Left lung (tissue), 4 donors: ENCODE measurements at regions not wholly inside any gene's neighbourhood (a gene's known extent, or its start where the extent isn't known, plus 50 kb on each side); places are given as distances from the start of the nearest gene placed in this dataset.
A peak's percentile ranks its signal among the peaks of the same experiment; 100 is the strongest.

Experiments used
- ATAC-seq: fragments of 200-7000 bp; cut with Tn5 transposase; one replicate; pipeline ENCODE4 v1.9.1; 2020; ENCODE audit warnings: moderate library complexity
- DNase-seq, 4 donors: peaks; one replicate each; pipeline ENCODE4 v3.0.0-alpha.2; 2013 to 2020
- H3K27ac ChIP-seq, 2 donors: fragments of 200-600 bp; sonication (generic) in 1 of 2; one replicate each; pipeline versions ENCODE4 v1.5.0 to v1.8.0; 2020 to 2021
- H3K27me3 ChIP-seq, 2 donors: fragments of 200-600 bp; sonication (generic) in 1 of 2; one replicate each; pipeline versions ENCODE4 v1.5.0 to v1.8.0; 2020 to 2021
- H3K36me3 ChIP-seq, 2 donors: fragments of 200-600 bp; sonication (generic) in 1 of 2; one replicate each; pipeline versions ENCODE4 v1.5.0 to v1.8.0; 2020 to 2021
- H3K4me1 ChIP-seq, 2 donors: fragments of 200-600 bp; one replicate each; pipeline ENCODE4 v1.8.0; 2021
- H3K4me3 ChIP-seq, 2 donors: fragments of 200-600 bp; sonication (generic) in 1 of 2; one replicate each; pipeline versions ENCODE4 v1.5.0 to v1.8.0; 2020 to 2021; ENCODE audit warnings: mild to moderate bottlenecking in 1 of 2
- H3K9me3 ChIP-seq, 2 donors: fragments of 200-600 bp; sonication (generic) in 1 of 2; one replicate each; pipeline versions ENCODE4 v1.5.0 to v1.8.0; 2020 to 2021
- CTCF ChIP-seq, 2 donors: fragments of 200-600 bp; sonication (generic) in 1 of 2; IDR thresholded peaks; one replicate each; pipeline versions ENCODE4 v1.5.0 to v1.8.0; 2021; ENCODE audit warnings: antibody characterized with exemption in 2 of 2
- intact Hi-C, 2 donors: fragments of 100-400 bp; cut with DNase I; formaldehyde crosslinking; loops; one replicate each; pipeline versions ENCODE4 v1.11.2 to v1.14.2; 2022
- donor health status: DM: no; HTN: yes; CAD: no.
- donor health status: DM: no; HTN: no; CAD: no.

DNA sequence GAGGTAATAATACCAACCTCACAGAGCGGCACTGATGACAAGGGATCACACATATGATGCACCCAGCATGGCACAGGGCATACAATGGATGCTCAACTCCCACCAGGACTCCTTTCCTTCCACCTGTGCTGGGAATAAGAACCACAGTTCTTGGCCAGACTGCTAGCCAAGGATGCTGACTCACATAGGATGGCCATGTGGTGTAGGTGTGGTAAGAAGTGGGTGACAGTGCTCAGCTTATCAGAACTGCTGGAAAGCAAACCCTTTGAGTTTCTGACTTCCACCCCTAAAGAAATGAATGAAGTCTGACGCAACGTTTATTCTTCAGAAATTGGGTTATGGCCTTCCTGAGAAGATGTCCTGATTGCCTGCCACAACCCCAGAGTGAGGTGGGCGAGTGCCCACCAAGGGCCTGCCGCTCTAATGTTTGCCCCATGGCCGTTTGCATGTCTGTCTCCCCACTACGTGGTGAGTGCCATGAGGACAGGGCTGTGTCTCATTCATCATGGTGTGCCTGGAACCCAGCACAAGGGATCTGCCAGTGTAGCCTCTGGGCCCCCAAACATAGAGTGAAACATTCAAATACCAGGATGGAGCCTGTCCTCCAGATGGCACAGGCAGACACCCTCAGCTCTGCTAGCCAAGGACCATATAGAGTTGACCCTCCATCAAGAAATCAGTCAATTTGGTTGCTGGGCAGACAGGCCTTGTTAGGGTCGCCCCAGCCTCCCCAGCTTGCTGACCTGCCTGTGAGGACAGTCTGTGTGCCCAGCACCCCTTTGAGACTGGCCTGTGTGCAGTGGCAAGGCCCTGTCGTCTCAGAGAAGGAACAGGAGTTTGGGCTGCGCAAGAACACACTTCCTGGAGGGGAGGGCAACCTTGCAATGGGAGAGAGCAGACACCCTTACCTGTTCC is 57.6 kb upstream of the SLCO2A1 start:
- Histone ChIP-seq H3K4me1 (no peaks in the 10 kb centered on the region), H3K27ac (no peak overlapping the region), H3K4me3 (no peak overlapping the region), H3K27me3 (no peaks in the 10 kb centered on the region), H3K9me3 (no peaks in the 10 kb centered on the region), H3K36me3 (no peaks in the 10 kb centered on the region)
- no peak for DNase-seq
- intact Hi-C loops = no loop called here
- ATAC-seq = peak; percentile 19
- TF ChIP-seq CTCF (IDR thresholded peaks at IDR 0.05) = no peak

DNA sequence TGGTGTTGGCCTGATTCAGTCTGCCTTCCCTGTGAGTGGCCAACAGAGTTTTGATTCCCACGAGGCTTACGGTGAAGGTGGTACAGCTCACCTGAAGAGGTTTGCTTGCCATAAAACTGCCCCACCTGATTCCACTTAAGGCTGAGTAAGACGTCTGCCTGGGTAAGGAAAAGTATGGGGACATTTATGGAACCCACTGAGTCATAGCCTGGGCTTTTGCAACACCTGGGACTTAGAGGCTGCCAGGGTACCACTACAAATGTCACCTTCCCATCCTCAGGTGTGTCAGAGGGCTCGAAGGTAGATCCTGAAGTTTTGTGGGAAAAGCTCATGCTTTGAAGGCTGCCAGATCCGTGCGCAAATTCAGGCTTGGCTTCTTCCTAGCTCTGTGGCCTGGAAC is 56.9 kb upstream of the SLCO2A1 start:
- Histone ChIP-seq H3K4me3 (no peak overlapping the region), H3K4me1 (no peaks in the 10 kb centered on the region), H3K9me3 (no peaks in the 10 kb centered on the region), H3K27me3 (no peaks in the 10 kb centered on the region), H3K36me3 (no peaks in the 10 kb centered on the region), H3K27ac (no peak overlapping the region)
- no peak for DNase-seq
- no peak for TF ChIP-seq CTCF (IDR thresholded peaks at IDR 0.05)
- ATAC-seq = no peak
- intact Hi-C loops = no loop called here

GRCh38 chr3:134085034-134085775 is 55.5 kb upstream of the SLCO2A1 start:
- H3K4me1 ChIP-seq = no peaks in the 10 kb centered on the region
- intact Hi-C loops = no loop called here
- DNase-seq (no peak), ATAC-seq (no peak)
- H3K9me3 ChIP-seq = peaks cover 0 to 11% of the 10 kb centered on the region in 2 donors
- H3K4me3 ChIP-seq = no peak overlapping the region
- H3K27ac ChIP-seq = no peak overlapping the region
- H3K27me3 ChIP-seq = no peaks in the 10 kb centered on the region
- TF ChIP-seq CTCF (IDR thresholded peaks at IDR 0.05) = no peak
- H3K36me3 ChIP-seq = no peaks in the 10 kb centered on the region

GRCh38 chr3:134084242-134084950 is 54.7 kb upstream of the SLCO2A1 start:
- intact Hi-C loops = no loop called here
- TF ChIP-seq CTCF (IDR thresholded peaks at IDR 0.05) = no peak
- Histone ChIP-seq H3K4me3 (no peak overlapping the region), H3K27me3 (no peaks in the 10 kb centered on the region), H3K4me1 (no peaks in the 10 kb centered on the region), H3K36me3 (no peaks in the 10 kb centered on the region), H3K27ac (no peak overlapping the region), H3K9me3 (peaks cover 0 to 16% of the 10 kb centered on the region in 2 donors)
- DNase-seq = no peak
- no peak for ATAC-seq
